Hematopoietic multipotent progenitor cell treated with erythropoietin and hydrocortisone succinate and interleukin-3 and kit ligand, for 8 days (in vitro differentiated cells): ENCODE measurements at regions not wholly inside any gene's neighbourhood (a gene's known extent, or its start where the extent isn't known, plus 50 kb on each side); places are given as distances from the start of the nearest gene placed in this dataset.
A peak's percentile ranks its signal among the peaks of the same experiment; 100 is the strongest.

Experiments used
- DNase-seq: peaks from one replicate; pipeline ENCODE4 v3.0.0-alpha.2; 2015

- no peak for DNase-seq
These were observed 106.5 kb upstream of the PROK2 start for GRCh38 chr3:71891483-71891882.

- DNase-seq, result no peak
These were observed 105.5 kb upstream of the PROK2 start for GRCh38 chr3:71890356-71890931.

GRCh38 chr3:71887256-71887655, 102.3 kb upstream of the PROK2 start:
- no peak for DNase-seq

- no peak for DNase-seq
These were observed 100.1 kb upstream of the PROK2 start for GRCh38 chr3:71885006-71885405.

- no peak for DNase-seq
These were observed 96.8 kb upstream of the PROK2 start for GRCh38 chr3:71881732-71882131.

- no peak for DNase-seq
These were observed 96.1 kb upstream of the PROK2 start for GRCh38 chr3:71881041-71881440.

GRCh38 chr3:71879089-71879488, 94.1 kb upstream of the PROK2 start:
- DNase-seq, result no peak

- DNase-seq, result no peak
These were observed 91.5 kb upstream of the PROK2 start for GRCh38 chr3:71876135-71877105.

GRCh38 chr3:71875461-71875947, 90.6 kb upstream of the PROK2 start:
- DNase-seq, result peak; percentile 71

- no peak for DNase-seq
These were observed 89.7 kb upstream of the PROK2 start for GRCh38 chr3:71874618-71875017.

- DNase-seq, result no peak
These were observed 88.2 kb upstream of the PROK2 start for GRCh38 chr3:71873093-71873611.

GRCh38 chr3:71872256-71872655, 87.3 kb upstream of the PROK2 start:
- DNase-seq, result no peak

GRCh38 chr3:71870966-71871512, 86.1 kb upstream of the PROK2 start:
- no peak for DNase-seq

GRCh38 chr3:71868876-71869275, 83.9 kb upstream of the PROK2 start:
- no peak for DNase-seq

GRCh38 chr3:71865727-71866126, 80.8 kb upstream of the PROK2 start:
- no peak for DNase-seq

- DNase-seq, result no peak
These were observed 78.7 kb upstream of the PROK2 start for GRCh38 chr3:71863563-71864190.

- DNase-seq, result no peak
These were observed 77.6 kb upstream of the PROK2 start for GRCh38 chr3:71862371-71863140.

GRCh38 chr3:71859123-71859519, 74.2 kb upstream of the PROK2 start:
- DNase-seq, result peak; percentile 78

GRCh38 chr3:71858503-71859122, 73.7 kb upstream of the PROK2 start:
- DNase-seq, result no peak

- DNase-seq, result no peak
These were observed 73.0 kb upstream of the PROK2 start for GRCh38 chr3:71857956-71858355.

GRCh38 chr3:71854706-71855105, 69.8 kb upstream of the PROK2 start:
- DNase-seq, result no peak

GRCh38 chr3:71854096-71854495, 69.1 kb upstream of the PROK2 start:
- no peak for DNase-seq
